HL-60 (cell line): ENCODE measurements at regions not wholly inside any gene's neighbourhood (a gene's known extent, or its start where the extent isn't known, plus 50 kb on each side); places are given as distances from the start of the nearest gene placed in this dataset.

ENCODE experiments used
- DNase-seq, 2 experiments: peaks; one replicate each; pipeline ENCODE4 v3.0.0-alpha.2; 2010 to 2020; ENCODE audit warnings: low read depth in 1 of 2, low spot score in 1 of 2
- H3K27ac ChIP-seq: fragments of 250-450 bp; sonication (Bioruptor Pico); replicated peaks from 2 replicates; pipeline ENCODE4 v1.5.1; 2020; ENCODE audit warnings: mild to moderate bottlenecking, moderate library complexity
- H3K27me3 ChIP-seq: fragments of 250-450 bp; sonication (Bioruptor Pico); 2 replicates; pipeline ENCODE4 v1.5.1; 2021; ENCODE audit warnings: mild to moderate bottlenecking, moderate library complexity; ENCODE audit not compliant: insufficient read depth, poor library complexity, severe bottlenecking
- H3K4me3 ChIP-seq: replicated peaks from 2 replicates; pipeline ENCODE4 v1.5.1; 2011; ENCODE audit warnings: mild to moderate bottlenecking, control low read depth, low read length; ENCODE audit not compliant: insufficient read depth
- CTCF ChIP-seq: IDR thresholded peaks from one replicate; pipeline ENCODE4 v1.5.1; 2011; ENCODE audit warnings: low read length, control low read depth, inconsistent platforms; ENCODE audit not compliant: insufficient read depth
- GABPA ChIP-seq: IDR thresholded peaks from 2 replicates; pipeline ENCODE4 v1.6.1; 2012; ENCODE audit warnings: low read depth
- POLR2AphosphoS5 ChIP-seq: IDR thresholded peaks from 2 replicates; pipeline ENCODE4 v1.6.1; 2012; ENCODE audit warnings: low read depth
- SPI1 ChIP-seq: IDR thresholded peaks from 2 replicates; pipeline ENCODE4 v1.6.1; 2012; ENCODE audit warnings: low read depth, mild to moderate bottlenecking, borderline replicate concordance
- TF ChIP-seq, protein P1 (sequence below): IDR thresholded peaks from 2 replicates; pipeline ENCODE4 v1.6.1; 2012; ENCODE audit warnings: low read depth; ENCODE audit not compliant: insufficient replicate concordance

- Histone ChIP-seq H3K4me3 (no peak overlapping the region), H3K27ac (no peak overlapping the region), H3K27me3 (no peaks in the 10 kb centered on the region)
- DNase-seq, result no peak
- TF ChIP-seq SPI1, result no peak
- TF ChIP-seq CTCF, result no peak
- TF ChIP-seq, protein P1, sequence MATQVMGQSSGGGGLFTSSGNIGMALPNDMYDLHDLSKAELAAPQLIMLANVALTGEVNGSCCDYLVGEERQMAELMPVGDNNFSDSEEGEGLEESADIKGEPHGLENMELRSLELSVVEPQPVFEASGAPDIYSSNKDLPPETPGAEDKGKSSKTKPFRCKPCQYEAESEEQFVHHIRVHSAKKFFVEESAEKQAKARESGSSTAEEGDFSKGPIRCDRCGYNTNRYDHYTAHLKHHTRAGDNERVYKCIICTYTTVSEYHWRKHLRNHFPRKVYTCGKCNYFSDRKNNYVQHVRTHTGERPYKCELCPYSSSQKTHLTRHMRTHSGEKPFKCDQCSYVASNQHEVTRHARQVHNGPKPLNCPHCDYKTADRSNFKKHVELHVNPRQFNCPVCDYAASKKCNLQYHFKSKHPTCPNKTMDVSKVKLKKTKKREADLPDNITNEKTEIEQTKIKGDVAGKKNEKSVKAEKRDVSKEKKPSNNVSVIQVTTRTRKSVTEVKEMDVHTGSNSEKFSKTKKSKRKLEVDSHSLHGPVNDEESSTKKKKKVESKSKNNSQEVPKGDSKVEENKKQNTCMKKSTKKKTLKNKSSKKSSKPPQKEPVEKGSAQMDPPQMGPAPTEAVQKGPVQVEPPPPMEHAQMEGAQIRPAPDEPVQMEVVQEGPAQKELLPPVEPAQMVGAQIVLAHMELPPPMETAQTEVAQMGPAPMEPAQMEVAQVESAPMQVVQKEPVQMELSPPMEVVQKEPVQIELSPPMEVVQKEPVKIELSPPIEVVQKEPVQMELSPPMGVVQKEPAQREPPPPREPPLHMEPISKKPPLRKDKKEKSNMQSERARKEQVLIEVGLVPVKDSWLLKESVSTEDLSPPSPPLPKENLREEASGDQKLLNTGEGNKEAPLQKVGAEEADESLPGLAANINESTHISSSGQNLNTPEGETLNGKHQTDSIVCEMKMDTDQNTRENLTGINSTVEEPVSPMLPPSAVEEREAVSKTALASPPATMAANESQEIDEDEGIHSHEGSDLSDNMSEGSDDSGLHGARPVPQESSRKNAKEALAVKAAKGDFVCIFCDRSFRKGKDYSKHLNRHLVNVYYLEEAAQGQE, result no peak
- no peak for TF ChIP-seq GABPA
- TF ChIP-seq POLR2AphosphoS5, result no peak
These were observed 603.2 kb downstream of the TMEM182 start for GRCh38 chr2:103365071-103365470.

DNA sequence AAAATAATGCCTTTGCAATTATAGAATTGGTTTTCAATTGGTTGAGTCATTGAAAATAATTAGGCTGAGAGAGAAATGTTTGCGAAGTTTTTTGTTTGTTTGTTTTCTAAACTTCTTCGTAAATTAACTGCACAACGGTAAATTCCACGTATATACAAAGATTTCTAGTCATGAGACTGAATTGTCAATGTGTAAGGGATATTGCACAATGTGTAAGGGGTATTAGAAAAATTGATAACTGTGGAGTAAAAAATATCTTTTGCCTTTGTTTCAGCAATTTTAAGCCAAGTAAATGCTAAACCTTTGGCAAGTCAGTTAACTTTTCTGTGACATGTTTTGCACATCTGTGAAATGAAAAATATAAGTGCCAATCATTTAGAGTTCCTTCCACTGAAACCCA, 606.0 kb downstream of the TMEM182 start:
- TF ChIP-seq GABPA (no peak), SPI1 (no peak), CTCF (no peak), POLR2AphosphoS5 (no peak)
- TF ChIP-seq, protein P1, result no peak
- Histone ChIP-seq H3K27me3 (no peaks in the 10 kb centered on the region), H3K4me3 (no peak overlapping the region), H3K27ac (no peak overlapping the region)
- DNase-seq, result no peak

GRCh38 chr2:103383541-103383940, 621.7 kb downstream of the TMEM182 start:
- Histone ChIP-seq H3K4me3 (no peak overlapping the region), H3K27me3 (no peaks in the 10 kb centered on the region), H3K27ac (no peak overlapping the region)
- no peak for TF ChIP-seq CTCF
- no peak for TF ChIP-seq SPI1
- TF ChIP-seq GABPA, result no peak
- TF ChIP-seq, protein P1, result no peak
- no peak for TF ChIP-seq POLR2AphosphoS5
- no peak for DNase-seq
